ENCODE measurements at regions not wholly inside any gene's neighbourhood (a gene's known extent, or its start where the extent isn't known, plus 50 kb on each side); places are given as distances from the start of the nearest gene placed in this dataset.
"Not testable (repeated sequence)": the region's sequence is repeated elsewhere in the genome, so short reads cannot be mapped to it uniquely, and the experiment has no call there.

DNA sequence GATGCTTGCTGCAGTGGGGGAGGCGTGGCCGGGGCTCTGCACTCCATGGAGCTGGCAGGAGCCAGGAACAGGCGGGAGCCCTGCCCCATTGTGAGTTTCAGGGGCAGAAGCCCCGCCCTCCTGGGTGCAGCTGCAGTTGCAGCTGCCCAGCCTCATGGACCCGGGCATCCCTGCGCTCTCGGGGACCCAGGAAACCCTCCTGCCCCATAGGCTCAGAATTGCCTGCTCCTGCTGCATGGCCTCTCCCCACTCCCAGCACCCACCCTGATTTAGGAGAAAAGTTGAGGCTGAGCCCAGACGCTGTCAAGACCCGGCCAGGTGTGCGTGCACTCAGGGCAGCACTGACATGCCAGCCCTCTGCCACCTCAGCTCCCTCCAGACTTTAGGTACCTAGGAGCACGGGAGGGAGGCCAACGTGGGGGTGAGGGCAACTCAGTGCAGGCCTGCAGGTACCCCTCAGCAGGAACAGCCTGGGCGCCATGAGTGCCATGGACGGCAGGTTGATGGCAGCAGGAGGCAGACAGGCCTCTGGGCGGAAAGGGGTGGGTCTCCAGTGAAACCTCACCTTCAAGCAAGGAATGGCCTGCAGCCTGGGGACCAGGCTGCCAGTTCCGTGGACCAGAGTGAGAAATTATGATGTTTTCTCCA, 67.2 kb upstream of the MAGEB2 start:
- H3K9me3 ChIP-seq (ENCODE audit: control insufficient read depth in 4 of 4, insufficient read depth in 3 of 4, low read length in 3 of 4), result peaks cover 0 to 5% (median 0%) of the 10 kb centered on the region in 4 donors
- WGBS, 2 donors, result 82 to 97% methylated on average over 13 to 16 of the region's 16 CpGs
- no peak overlapping the region for H3K27ac ChIP-seq (ENCODE audit: low read depth in 1 of 2, low read length in 1 of 2)
- H3K9ac ChIP-seq (ENCODE audit: insufficient read depth in 1 of 2, low read length in 2 of 2), result no peak overlapping the region
- ATAC-seq (ENCODE audit: insufficient read depth, low FRiP score), result no peak
- no peak overlapping the region for H3K4me3 ChIP-seq
- H3K36me3 ChIP-seq (ENCODE audit: control insufficient read depth in 4 of 4, insufficient read depth in 4 of 4, low read length in 4 of 4), result no peaks in the 10 kb centered on the region
- DNase-seq, result no peak
- TF ChIP-seq, protein P1, sequence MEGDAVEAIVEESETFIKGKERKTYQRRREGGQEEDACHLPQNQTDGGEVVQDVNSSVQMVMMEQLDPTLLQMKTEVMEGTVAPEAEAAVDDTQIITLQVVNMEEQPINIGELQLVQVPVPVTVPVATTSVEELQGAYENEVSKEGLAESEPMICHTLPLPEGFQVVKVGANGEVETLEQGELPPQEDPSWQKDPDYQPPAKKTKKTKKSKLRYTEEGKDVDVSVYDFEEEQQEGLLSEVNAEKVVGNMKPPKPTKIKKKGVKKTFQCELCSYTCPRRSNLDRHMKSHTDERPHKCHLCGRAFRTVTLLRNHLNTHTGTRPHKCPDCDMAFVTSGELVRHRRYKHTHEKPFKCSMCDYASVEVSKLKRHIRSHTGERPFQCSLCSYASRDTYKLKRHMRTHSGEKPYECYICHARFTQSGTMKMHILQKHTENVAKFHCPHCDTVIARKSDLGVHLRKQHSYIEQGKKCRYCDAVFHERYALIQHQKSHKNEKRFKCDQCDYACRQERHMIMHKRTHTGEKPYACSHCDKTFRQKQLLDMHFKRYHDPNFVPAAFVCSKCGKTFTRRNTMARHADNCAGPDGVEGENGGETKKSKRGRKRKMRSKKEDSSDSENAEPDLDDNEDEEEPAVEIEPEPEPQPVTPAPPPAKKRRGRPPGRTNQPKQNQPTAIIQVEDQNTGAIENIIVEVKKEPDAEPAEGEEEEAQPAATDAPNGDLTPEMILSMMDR (IDR thresholded peaks at IDR 0.05; ENCODE audit: control extremely low read depth, extremely low read depth), result no peak
- H3K27me3 ChIP-seq (ENCODE audit: control insufficient read depth in 3 of 3, insufficient read depth in 3 of 3, low read length in 2 of 3), result peaks cover 0 to 4% (median 0%) of the 10 kb centered on the region in 3 donors
- no peaks in the 10 kb centered on the region for H3K4me1 ChIP-seq (ENCODE audit: control insufficient read depth in 5 of 5, insufficient read depth in 5 of 5, low read length in 5 of 5)

DNA sequence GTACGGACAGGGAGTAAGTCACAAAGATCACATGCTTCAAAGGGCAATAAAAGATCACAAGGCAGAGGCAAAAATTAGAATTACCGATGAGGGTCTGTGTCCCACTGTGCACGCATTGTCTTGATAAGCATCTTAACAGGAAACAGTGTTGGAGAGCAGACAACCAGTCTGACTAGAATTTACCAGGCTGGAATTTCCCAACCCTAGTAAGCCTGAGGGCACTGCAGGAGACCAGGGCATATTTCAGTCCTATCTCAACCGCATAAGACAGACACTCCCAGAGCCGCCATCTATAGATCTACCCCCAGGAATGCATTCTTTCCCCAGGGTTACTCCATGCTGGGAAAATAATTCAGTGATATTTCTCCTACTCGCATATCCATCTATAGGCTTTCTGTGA, 66.2 kb upstream of the MAGEB2 start:
- not testable (repeated sequence) for H3K27ac ChIP-seq (ENCODE audit: low read depth in 1 of 2, low read length in 1 of 2); H3K9me3 ChIP-seq (ENCODE audit: control insufficient read depth in 4 of 4, insufficient read depth in 3 of 4, low read length in 3 of 4); ATAC-seq (ENCODE audit: insufficient read depth, low FRiP score); H3K4me3 ChIP-seq; H3K9ac ChIP-seq (ENCODE audit: insufficient read depth in 1 of 2, low read length in 2 of 2); H3K36me3 ChIP-seq (ENCODE audit: control insufficient read depth in 4 of 4, insufficient read depth in 4 of 4, low read length in 4 of 4); H3K27me3 ChIP-seq (ENCODE audit: control insufficient read depth in 3 of 3, insufficient read depth in 3 of 3, low read length in 2 of 3); H3K4me1 ChIP-seq (ENCODE audit: control insufficient read depth in 5 of 5, insufficient read depth in 5 of 5, low read length in 5 of 5)
- peak in 1 of 3 donors; percentile 0 for DNase-seq
- 58 to 64% methylated on average over 6 of the region's 6 CpGs for WGBS, 2 donors

DNA sequence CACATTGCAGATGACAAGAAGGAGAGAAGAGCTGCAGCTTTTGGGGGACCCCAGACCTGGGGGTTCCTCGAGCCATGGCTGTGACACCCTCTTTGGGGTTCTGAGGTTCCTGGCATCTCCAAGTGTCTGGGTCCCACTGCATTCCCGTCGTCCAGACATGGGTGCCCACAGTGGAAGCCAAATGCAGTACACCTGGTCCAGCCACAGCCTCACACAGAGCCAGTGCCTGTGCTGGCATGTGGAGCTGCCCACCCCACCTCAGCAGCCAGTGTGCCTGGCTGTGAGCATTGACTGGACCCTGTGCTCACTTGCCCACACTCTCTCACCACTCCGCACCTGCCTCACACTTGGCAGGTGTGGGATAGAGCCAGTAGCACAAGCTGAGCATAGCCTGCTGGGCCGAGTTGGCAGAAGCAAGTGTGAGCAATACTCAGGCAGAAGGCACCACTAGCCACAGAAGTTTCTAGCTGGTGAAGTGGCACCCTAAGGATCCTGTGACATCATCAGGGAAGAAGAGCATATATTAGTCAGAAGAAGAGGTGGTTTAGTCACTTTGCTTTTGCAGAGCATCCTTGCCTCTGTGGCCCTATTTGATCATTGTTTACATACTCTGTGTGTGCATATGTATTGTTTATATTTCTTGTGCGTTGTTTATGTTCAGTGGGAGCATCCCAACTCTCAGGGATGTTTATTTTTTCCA, 65.0 kb upstream of the MAGEB2 start:
- no peak overlapping the region for H3K9ac ChIP-seq (ENCODE audit: insufficient read depth in 1 of 2, low read length in 2 of 2)
- no peak overlapping the region for H3K27ac ChIP-seq (ENCODE audit: low read depth in 1 of 2, low read length in 1 of 2)
- ATAC-seq (ENCODE audit: insufficient read depth, low FRiP score), result no peak
- H3K27me3 ChIP-seq (ENCODE audit: control insufficient read depth in 3 of 3, insufficient read depth in 3 of 3, low read length in 2 of 3), result peaks cover 0 to 4% (median 0%) of the 10 kb centered on the region in 3 donors
- WGBS, 2 donors, result 68 to 86% methylated on average over 6 of the region's 6 CpGs
- peaks cover 0 to 5% (median 0%) of the 10 kb centered on the region in 4 donors for H3K9me3 ChIP-seq (ENCODE audit: control insufficient read depth in 4 of 4, insufficient read depth in 3 of 4, low read length in 3 of 4)
- no peaks in the 10 kb centered on the region for H3K4me1 ChIP-seq (ENCODE audit: control insufficient read depth in 5 of 5, insufficient read depth in 5 of 5, low read length in 5 of 5)
- no peaks in the 10 kb centered on the region for H3K36me3 ChIP-seq (ENCODE audit: control insufficient read depth in 4 of 4, insufficient read depth in 4 of 4, low read length in 4 of 4)
- no peak overlapping the region for H3K4me3 ChIP-seq
- TF ChIP-seq, protein P1 (IDR thresholded peaks at IDR 0.05; ENCODE audit: control extremely low read depth, extremely low read depth), result no peak
- no peak for DNase-seq

DNA sequence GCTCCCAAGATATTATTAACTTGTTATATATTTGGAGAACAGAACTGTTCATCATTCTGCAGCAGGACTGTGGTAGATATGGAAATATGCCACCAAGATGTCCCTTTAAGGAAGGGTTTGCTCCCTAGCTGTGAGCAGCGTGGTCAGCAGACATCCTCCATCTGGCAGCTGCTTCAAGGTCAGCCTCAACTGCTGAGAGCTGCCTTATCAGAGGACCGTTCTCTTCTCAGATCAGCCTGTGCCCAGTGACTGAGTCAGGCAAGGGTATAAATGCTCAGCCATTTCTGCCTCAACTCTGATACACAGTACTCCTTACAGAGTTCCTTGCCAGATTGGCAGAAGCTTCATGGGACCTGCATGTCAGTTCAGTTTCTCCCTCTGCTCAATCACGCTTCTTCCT, 63.4 kb upstream of the MAGEB2 start:
- Histone ChIP-seq H3K27ac (ENCODE audit: low read depth in 1 of 2, low read length in 1 of 2) (no peak overlapping the region), H3K4me3 (no peak overlapping the region), H3K9ac (ENCODE audit: insufficient read depth in 1 of 2, low read length in 2 of 2) (no peak overlapping the region), H3K27me3 (ENCODE audit: control insufficient read depth in 3 of 3, insufficient read depth in 3 of 3, low read length in 2 of 3) (peaks cover 0 to 4% (median 0%) of the 10 kb centered on the region in 3 donors), H3K9me3 (ENCODE audit: control insufficient read depth in 4 of 4, insufficient read depth in 3 of 4, low read length in 3 of 4) (peaks cover 0 to 5% (median 0%) of the 10 kb centered on the region in 4 donors), H3K4me1 (ENCODE audit: control insufficient read depth in 5 of 5, insufficient read depth in 5 of 5, low read length in 5 of 5) (no peaks in the 10 kb centered on the region), H3K36me3 (ENCODE audit: control insufficient read depth in 4 of 4, insufficient read depth in 4 of 4, low read length in 4 of 4) (no peaks in the 10 kb centered on the region)
- no peak for DNase-seq
- no peak for ATAC-seq (ENCODE audit: insufficient read depth, low FRiP score)
- WGBS, 2 donors, result 63 to 70% methylated on average over 3 of the region's 3 CpGs
- TF ChIP-seq, protein P1 (IDR thresholded peaks at IDR 0.05; ENCODE audit: control extremely low read depth, extremely low read depth), result no peak
